ENCODE measurements at regions not wholly inside any gene's neighbourhood (a gene's known extent, or its start where the extent isn't known, plus 50 kb on each side); places are given as distances from the start of the nearest gene placed in this dataset.
"Not testable (repeated sequence)": the region's sequence is repeated elsewhere in the genome, so short reads cannot be mapped to it uniquely, and the experiment has no call there.

- no peak for DNase-seq (ENCODE audit: low spot score)
Observed at GRCh38 chr10:125266966-125267365, 106.6 kb upstream of the CTBP2 start.

GRCh38 chr10:125266541-125266940 lies 106.2 kb upstream of the CTBP2 start:
- no peak for DNase-seq (ENCODE audit: low spot score)

- DNase-seq (ENCODE audit: low spot score) = no peak
Observed at GRCh38 chr10:125265579-125265955, 105.2 kb upstream of the CTBP2 start.

GRCh38 chr10:125264757-125265578 lies 104.6 kb upstream of the CTBP2 start:
- no peak for DNase-seq (ENCODE audit: low spot score)

GRCh38 chr10:125264091-125264490 lies 103.7 kb upstream of the CTBP2 start:
- DNase-seq (ENCODE audit: low spot score) = no peak

- DNase-seq (ENCODE audit: low spot score) = no peak
Observed at GRCh38 chr10:125263551-125263950, 103.2 kb upstream of the CTBP2 start.

GRCh38 chr10:125262920-125263319 lies 102.6 kb upstream of the CTBP2 start:
- no peak for DNase-seq (ENCODE audit: low spot score)

- no peak for DNase-seq (ENCODE audit: low spot score)
Observed at GRCh38 chr10:125262409-125262808, 102.0 kb upstream of the CTBP2 start.

GRCh38 chr10:125261491-125262186 lies 101.3 kb upstream of the CTBP2 start:
- no peak for DNase-seq (ENCODE audit: low spot score)

- DNase-seq (ENCODE audit: low spot score) = no peak
Observed at GRCh38 chr10:125260260-125260659, 99.9 kb upstream of the CTBP2 start.

GRCh38 chr10:125259651-125260050 lies 99.3 kb upstream of the CTBP2 start:
- no peak for DNase-seq (ENCODE audit: low spot score)

- DNase-seq (ENCODE audit: low spot score) = no peak
Observed at GRCh38 chr10:125258676-125259075, 98.3 kb upstream of the CTBP2 start.

GRCh38 chr10:125257521-125258108 lies 97.3 kb upstream of the CTBP2 start:
- no peak for DNase-seq (ENCODE audit: low spot score)

GRCh38 chr10:125256026-125256425 lies 95.7 kb upstream of the CTBP2 start:
- no peak for DNase-seq (ENCODE audit: low spot score)

- DNase-seq (ENCODE audit: low spot score) = no peak
Observed at GRCh38 chr10:125252937-125253336, 92.6 kb upstream of the CTBP2 start.

GRCh38 chr10:125250834-125251233 lies 90.5 kb upstream of the CTBP2 start:
- DNase-seq (ENCODE audit: low spot score) = not testable (repeated sequence)

- DNase-seq (ENCODE audit: low spot score) = no peak
Observed at GRCh38 chr10:125249948-125250347, 89.6 kb upstream of the CTBP2 start.

GRCh38 chr10:125248489-125248888 lies 88.1 kb upstream of the CTBP2 start:
- DNase-seq (ENCODE audit: low spot score) = no peak

- DNase-seq (ENCODE audit: low spot score) = no peak
Observed at GRCh38 chr10:125247576-125247975, 87.2 kb upstream of the CTBP2 start.

- no peak for DNase-seq (ENCODE audit: low spot score)
Observed at GRCh38 chr10:125243532-125244253, 83.3 kb upstream of the CTBP2 start.

GRCh38 chr10:125238682-125239081 lies 78.3 kb upstream of the CTBP2 start:
- no peak for DNase-seq (ENCODE audit: low spot score)

- no peak for DNase-seq (ENCODE audit: low spot score)
Observed at GRCh38 chr10:125236091-125236490, 75.7 kb upstream of the CTBP2 start.
